HUES48 (cell line): ENCODE measurements at regions not wholly inside any gene's neighbourhood (a gene's known extent, or its start where the extent isn't known, plus 50 kb on each side); places are given as distances from the start of the nearest gene placed in this dataset.
A peak's percentile ranks its signal among the peaks of the same experiment; 100 is the strongest.

Experiments
- H3K27ac ChIP-seq: one replicate; pipeline ENCODE4 v1.7.0; 2013; ENCODE audit warnings: low read depth, low read length, inconsistent platforms
- H3K27me3 ChIP-seq: 2 replicates; pipeline ENCODE4 v1.6.1; 2013; ENCODE audit warnings: mild to moderate bottlenecking, low read length; ENCODE audit not compliant: control insufficient read depth, insufficient read depth
- H3K36me3 ChIP-seq: 2 replicates; pipeline ENCODE4 v1.6.1; 2013; ENCODE audit warnings: low read length; ENCODE audit not compliant: control insufficient read depth, insufficient read depth
- H3K4me1 ChIP-seq: 2 replicates; pipeline ENCODE4 v1.6.1; 2013; ENCODE audit warnings: mild to moderate bottlenecking, low read length; ENCODE audit not compliant: control insufficient read depth, insufficient read depth
- H3K4me3 ChIP-seq: 2 replicates; pipeline ENCODE4 v1.5.1; 2013; ENCODE audit warnings: mild to moderate bottlenecking, low read depth, low read length
- H3K9ac ChIP-seq: 2 replicates; pipeline ENCODE4 v1.6.1; 2013; ENCODE audit warnings: mild to moderate bottlenecking, low read depth, low read length, moderate library complexity
- H3K9me3 ChIP-seq: 2 replicates; pipeline ENCODE4 v1.6.1; 2013; ENCODE audit warnings: low read length; ENCODE audit not compliant: control insufficient read depth, insufficient read depth

- H3K9me3 ChIP-seq = no peaks in the 10 kb centered on the region
- no peak overlapping the region for H3K4me3 ChIP-seq
- peaks cover 45% of the 10 kb centered on the region for H3K4me1 ChIP-seq
- peak overlapping the region; percentile 93 for H3K27ac ChIP-seq
- H3K36me3 ChIP-seq = peaks cover 12% of the 10 kb centered on the region
- no peak overlapping the region for H3K9ac ChIP-seq
- no peaks in the 10 kb centered on the region for H3K27me3 ChIP-seq
Measured at GRCh38 chr6:37105148-37106050, 64.6 kb upstream of the PIM1 start.

DNA sequence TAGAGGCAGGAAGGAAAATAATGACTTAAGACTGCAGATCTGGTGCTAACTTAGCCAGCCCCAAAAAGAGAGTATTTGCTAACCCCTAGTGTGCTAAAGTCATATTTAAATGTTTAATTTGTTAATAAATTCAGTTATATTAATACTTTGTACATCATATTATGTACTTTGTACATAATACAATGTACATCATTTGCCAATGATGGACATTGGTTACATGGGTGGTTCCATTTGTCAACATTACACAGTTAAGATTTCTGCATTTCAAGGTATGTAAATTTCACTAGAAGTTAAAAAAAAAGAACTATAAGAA, 63.9 kb upstream of the PIM1 start:
- Histone ChIP-seq H3K4me3 (no peak overlapping the region), H3K27ac (peak overlapping the region; percentile 93), H3K9ac (no peak overlapping the region), H3K27me3 (no peaks in the 10 kb centered on the region), H3K4me1 (peaks cover 43% of the 10 kb centered on the region), H3K9me3 (no peaks in the 10 kb centered on the region), H3K36me3 (peaks cover 19% of the 10 kb centered on the region)

- peaks cover 21% of the 10 kb centered on the region for H3K36me3 ChIP-seq
- peaks cover 39% of the 10 kb centered on the region for H3K4me1 ChIP-seq
- no peak overlapping the region for H3K27ac ChIP-seq
- no peak overlapping the region for H3K4me3 ChIP-seq
- H3K9me3 ChIP-seq = no peaks in the 10 kb centered on the region
- no peaks in the 10 kb centered on the region for H3K27me3 ChIP-seq
- H3K9ac ChIP-seq = no peak overlapping the region
Measured at GRCh38 chr6:37106554-37106953, 63.4 kb upstream of the PIM1 start.

DNA sequence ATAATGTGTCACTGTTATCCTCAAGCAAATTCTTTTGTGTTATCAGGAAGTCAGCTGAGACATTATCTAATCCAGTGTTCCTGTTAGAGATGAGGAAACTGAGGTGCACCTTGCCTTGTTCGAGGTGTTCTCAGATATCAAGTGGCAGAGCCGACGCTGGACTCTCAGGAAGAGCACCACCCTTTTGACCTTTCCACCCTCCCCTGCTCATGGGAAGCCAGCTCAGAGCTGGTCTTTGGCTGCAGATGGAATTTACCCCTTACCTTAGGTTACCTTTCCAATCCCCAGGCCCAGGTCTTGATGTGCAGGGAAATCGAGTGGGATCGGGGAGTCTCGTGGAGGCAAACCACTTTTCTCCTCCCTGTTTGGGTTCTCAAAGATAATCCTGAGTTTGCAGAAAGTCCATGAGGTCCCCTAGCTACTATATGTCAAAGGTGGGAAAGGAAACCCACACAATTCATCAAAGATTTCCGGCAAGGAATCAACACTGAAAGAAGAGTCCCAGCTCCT, 62.9 kb upstream of the PIM1 start:
- Histone ChIP-seq H3K27ac (no peak overlapping the region), H3K4me1 (peaks cover 34% of the 10 kb centered on the region), H3K36me3 (peaks cover 24% of the 10 kb centered on the region), H3K27me3 (no peaks in the 10 kb centered on the region), H3K4me3 (no peak overlapping the region), H3K9me3 (no peaks in the 10 kb centered on the region), H3K9ac (no peak overlapping the region)

DNA sequence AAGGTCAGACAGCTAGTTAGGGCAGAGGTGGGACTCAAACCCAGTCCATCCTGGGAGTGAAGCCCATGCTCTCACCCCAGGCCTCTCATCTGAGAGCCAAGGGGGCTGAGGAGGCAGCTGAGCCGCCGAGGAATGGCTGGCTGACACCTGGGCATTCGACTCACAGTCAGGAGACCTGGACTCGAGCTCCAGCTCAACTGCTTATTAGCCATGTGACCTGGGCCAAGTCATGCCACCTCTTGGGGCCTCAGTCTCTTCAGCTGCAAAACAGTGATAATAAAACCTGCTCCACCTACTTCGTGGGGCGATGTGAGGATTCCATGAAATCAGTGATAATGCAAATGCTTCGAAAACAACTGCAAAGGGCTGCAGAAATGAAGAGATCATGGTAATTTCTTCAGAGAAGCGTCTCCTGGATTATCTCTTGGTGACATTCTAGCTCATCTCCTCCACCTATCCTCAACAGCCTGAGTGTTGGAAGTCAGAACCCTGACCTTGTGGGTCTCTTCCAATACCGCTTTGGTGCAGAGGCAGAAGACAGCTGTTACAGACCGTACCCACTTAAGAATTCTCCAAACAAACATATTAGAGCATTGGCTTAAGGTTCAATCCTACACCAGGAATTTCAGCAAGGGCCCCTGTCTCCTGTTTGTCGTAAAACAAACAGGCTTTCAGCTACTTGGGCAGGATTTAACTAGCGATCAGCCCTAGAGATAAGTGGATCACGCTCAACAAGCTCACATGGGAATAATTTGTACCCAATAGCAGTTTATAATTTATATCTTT, 60.0 kb upstream of the PIM1 start:
- peak overlapping the region; percentile 36 for H3K27ac ChIP-seq
- peaks cover 37% of the 10 kb centered on the region for H3K36me3 ChIP-seq
- no peak overlapping the region for H3K9ac ChIP-seq
- H3K9me3 ChIP-seq = no peaks in the 10 kb centered on the region
- H3K27me3 ChIP-seq = no peaks in the 10 kb centered on the region
- peaks cover 11% of the 10 kb centered on the region for H3K4me1 ChIP-seq
- H3K4me3 ChIP-seq = no peak overlapping the region

- no peak overlapping the region for H3K4me3 ChIP-seq
- no peak overlapping the region for H3K9ac ChIP-seq
- peak overlapping the region; percentile 36 for H3K27ac ChIP-seq
- H3K4me1 ChIP-seq = peaks cover 2% of the 10 kb centered on the region; the same call in 1 of the 2 replicates
- H3K36me3 ChIP-seq = peaks cover 45% of the 10 kb centered on the region
- no peaks in the 10 kb centered on the region for H3K27me3 ChIP-seq
- no peaks in the 10 kb centered on the region for H3K9me3 ChIP-seq
Measured at GRCh38 chr6:37110500-37111461, 59.2 kb upstream of the PIM1 start.

DNA sequence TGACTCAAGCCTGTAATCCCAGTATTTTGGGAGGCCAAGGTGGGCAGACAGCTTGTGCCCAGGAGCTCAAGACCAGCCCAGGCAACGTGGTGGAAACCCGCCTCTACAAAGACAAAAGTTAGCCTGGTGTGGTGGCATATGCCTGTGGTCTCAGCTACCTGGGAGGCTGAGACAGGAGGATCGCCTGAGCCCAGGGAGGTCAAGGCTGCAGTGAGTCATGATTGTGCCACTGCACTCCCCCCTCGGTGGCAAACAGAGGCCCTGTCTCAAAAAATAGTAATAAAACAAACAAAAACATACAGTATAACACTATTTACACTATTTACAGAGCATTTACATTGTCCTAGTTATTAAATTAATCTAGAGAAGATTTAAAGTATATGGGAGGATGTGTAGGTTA, 56.0 kb upstream of the PIM1 start:
- Histone ChIP-seq H3K9me3 (no peaks in the 10 kb centered on the region), H3K27ac (no peak overlapping the region), H3K27me3 (no peaks in the 10 kb centered on the region), H3K9ac (no peak overlapping the region), H3K4me1 (no peaks in the 10 kb centered on the region), H3K4me3 (no peak overlapping the region), H3K36me3 (peaks cover 56% of the 10 kb centered on the region)

GRCh38 chr6:37114612-37115011, 55.3 kb upstream of the PIM1 start:
- Histone ChIP-seq H3K4me1 (no peaks in the 10 kb centered on the region), H3K27me3 (no peaks in the 10 kb centered on the region), H3K4me3 (no peak overlapping the region), H3K9me3 (no peaks in the 10 kb centered on the region), H3K9ac (no peak overlapping the region), H3K27ac (no peak overlapping the region), H3K36me3 (peaks cover 52% of the 10 kb centered on the region)

DNA sequence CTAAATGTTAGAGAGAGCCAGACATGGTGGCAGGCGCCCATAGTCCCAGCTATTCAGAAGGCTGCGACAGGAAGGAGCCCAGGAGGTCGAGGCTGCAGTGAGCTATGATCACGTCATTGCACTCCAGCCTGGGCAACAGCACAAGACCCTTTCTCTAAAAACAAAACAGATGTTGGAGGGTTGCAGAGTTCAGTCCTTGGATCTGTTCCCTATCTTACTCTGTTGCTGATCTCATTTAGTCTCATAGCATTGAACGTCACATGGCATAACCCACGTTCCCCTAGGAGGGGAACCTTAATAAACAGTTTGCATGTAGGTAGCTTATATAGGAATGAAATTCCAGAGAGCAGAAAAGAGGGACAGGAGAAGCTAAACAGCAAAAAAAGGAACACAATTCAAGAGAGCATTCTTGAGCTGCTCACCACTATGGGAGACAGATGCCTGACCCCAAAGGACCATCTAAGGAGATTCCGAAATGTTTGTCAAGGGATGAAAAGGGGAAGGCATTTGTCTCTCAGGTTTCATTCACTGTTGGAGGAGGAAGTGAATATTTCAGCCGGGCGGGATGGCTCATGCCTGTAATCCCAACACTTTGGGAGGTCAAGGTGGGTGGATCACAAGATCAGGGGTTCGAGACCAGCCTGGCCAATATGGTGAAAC, 54.6 kb upstream of the PIM1 start:
- Histone ChIP-seq H3K27ac (no peak overlapping the region), H3K9me3 (no peaks in the 10 kb centered on the region), H3K36me3 (peaks cover 44% of the 10 kb centered on the region), H3K4me3 (no peak overlapping the region), H3K9ac (no peak overlapping the region), H3K4me1 (no peaks in the 10 kb centered on the region), H3K27me3 (no peaks in the 10 kb centered on the region)

DNA sequence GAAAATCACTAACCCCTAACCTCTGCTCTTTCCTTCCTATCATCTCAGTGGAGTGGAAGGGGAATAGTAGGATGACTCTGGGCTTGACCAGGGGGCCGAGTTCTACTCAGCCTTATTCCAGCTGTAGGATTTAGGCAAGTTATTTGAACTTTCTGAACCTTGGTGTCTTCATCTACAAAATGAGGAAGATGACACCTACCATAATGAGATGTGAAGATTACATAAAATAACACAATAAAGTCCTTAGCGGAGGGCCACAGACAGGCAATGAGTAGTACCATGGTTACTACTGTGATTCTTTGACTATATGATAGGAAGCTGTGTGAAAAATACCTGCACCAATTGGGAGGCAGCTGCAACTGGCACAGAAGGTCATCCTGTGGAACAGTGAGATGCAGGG, 53.6 kb upstream of the PIM1 start:
- Histone ChIP-seq H3K9me3 (no peaks in the 10 kb centered on the region), H3K27ac (no peak overlapping the region), H3K36me3 (peaks cover 36% of the 10 kb centered on the region)

More for the DNA sequence above, 53.6 kb upstream of the PIM1 start:
- Histone ChIP-seq H3K4me3 (no peak overlapping the region), H3K27me3 (no peaks in the 10 kb centered on the region), H3K4me1 (no peaks in the 10 kb centered on the region), H3K9ac (no peak overlapping the region)
